HG02852 (cell line): ENCODE measurements at regions not wholly inside any gene's neighbourhood (a gene's known extent, or its start where the extent isn't known, plus 50 kb on each side); places are given as distances from the start of the nearest gene placed in this dataset.

ENCODE experiments used
- ATAC-seq: cut with Tn5 transposase; IDR thresholded peaks from one replicate; pipeline ENCODE4 v1.9.1; 2021; ENCODE audit warnings: mild to moderate bottlenecking, moderate library complexity; ENCODE audit not compliant: unreplicated experiment

DNA sequence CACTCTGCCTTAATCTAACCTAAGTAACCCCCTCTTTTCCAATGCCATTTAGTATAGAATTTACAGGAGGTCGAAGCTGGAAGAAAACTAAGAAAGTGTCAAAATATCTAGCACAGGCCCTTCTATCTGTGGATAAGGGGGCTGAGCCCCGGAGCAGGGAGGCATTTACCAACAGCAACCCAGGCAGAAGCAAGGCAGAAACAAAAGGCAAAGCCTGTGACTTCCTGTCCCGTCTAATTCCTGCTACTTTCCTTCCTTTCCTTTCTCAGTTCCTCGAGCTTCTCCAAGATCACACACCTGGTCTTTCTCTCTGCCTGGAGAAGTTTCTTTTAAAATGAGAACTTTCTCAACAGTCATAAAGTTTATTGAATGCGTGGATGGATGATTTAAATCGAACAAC is 146.0 kb downstream of the FOXA2 start:
- ATAC-seq, result no peak

DNA sequence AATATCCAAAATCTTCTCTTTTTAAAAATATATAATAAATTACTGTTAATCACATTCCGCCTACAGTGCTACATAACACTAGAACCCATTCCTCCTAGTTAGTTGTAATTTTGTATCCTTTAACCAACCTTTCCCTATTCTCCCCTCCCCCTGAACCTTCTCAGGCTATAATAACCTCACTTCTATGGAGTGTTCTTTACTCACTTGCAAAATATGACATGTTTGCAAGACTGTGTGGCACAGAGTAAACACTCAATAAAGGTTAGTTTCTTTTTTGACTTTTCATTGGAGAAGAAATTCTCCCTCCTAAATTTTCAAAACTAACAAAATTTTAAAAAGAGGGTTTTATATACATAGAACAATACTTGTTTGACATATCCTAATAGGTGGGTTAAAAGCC is 147.0 kb downstream of the FOXA2 start:
- ATAC-seq, result no peak

DNA sequence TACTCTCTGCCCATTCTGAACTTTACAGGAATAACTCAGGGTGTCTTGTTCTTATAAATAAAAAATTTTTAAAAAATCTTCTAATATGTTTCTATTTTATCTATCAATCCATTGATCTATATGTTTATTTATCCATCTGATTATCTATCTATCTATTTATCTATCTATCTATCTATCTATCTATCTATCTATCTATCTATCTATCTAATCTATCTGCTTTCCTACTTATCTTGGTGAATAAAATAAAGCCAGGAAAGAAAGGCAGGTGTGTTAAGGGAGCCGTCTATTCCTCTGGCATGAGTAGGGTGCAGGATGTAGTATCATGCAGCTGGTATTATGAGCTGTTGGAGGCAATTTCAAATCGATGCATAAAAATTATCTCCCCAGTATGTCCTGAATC is 153.0 kb downstream of the FOXA2 start:
- ATAC-seq, result no peak

DNA sequence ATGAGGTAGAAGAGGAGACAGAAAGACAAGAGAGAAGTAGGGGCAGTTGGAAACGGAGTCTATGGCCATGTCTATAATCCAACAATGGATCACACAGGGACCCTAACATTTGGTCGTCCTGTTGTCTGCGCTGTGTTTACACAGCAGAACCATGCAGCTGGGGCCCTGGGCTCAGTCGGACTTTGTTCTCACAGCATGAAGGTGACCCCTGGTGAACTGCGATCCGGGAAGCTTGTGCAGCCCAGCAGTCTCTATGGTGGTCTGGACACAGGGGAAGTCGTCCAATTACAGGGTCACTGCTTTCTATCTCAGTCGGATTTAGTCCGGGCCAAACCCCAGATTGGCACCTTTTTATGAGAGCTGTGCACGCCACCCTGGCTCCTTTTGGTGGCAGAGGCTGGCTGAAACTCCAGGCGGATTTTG is 153.6 kb downstream of the FOXA2 start:
- ATAC-seq, result no peak

DNA sequence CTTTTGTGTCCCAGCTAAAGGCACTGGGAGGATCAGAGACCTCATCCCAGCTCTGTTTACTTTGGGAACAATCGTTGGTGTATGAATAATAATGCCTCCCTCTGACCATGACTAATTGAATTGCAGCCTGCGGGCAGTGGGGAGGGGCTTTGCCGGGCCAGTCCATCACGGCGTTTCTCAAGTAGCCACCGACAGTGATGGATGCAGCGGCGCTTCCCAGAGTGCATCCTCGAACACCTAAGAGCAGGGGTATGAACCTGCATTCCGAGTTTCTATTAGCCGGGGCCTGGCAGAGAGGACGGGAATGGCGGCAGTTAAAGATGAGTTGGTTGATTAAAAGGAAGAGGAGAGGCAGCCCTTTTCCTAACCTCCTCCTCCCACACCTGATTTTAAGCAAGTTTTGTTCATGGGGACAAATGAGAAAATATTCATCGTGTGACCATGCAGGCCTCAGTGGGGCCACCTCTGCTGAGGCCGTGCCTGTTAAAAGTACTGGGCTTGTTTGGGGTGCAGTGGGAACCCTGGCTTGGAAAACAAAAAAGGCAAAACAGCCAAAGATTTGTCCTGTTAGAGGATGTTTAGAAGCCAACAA is 154.1 kb downstream of the FOXA2 start:
- no peak for ATAC-seq

DNA sequence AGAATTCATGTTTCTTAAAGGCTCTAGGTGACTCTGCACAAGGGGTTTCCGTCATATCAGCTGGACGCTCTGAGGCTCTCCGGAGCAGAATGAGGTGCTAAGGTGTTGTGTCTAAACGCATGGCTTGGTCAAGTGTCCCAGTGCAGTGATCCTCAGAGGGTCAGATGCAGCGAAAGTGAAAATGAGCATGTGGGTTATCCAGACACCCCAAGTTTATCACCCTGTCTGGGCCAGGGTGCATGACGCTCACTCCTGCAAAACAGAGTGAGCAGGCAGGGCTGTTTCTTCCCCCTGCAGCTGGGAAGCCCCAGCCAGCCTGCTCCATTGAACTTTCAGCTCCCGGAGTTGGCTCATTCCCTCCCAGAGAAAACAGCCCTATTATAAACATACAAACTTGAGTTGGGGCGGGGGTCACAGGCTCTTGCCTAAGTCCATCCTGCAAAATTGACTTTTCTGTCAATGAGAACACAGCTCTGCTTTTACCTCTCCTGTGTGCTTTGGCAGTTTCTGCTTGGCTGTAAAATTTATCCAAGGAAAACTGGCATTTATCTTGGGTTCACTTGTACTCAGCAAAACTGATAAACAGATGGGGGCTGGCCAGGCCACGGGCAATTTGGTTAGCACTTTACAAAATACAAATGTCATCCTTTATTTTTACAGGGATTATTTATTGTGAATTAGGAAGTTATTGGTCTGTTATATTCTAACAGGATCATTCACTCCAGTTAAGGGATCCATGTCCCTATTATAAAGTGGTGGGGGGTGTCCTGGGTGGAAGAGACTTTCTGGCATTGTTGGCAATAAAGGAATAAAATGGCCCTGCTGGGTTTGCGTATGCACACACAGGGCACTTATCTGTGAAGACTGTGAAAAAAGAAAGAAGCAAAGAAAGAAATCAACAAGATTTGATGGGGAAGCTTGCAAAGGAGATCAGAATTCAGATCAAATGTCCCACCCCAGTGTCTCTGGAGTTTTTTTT is 154.9 kb downstream of the FOXA2 start:
- ATAC-seq, result no peak

DNA sequence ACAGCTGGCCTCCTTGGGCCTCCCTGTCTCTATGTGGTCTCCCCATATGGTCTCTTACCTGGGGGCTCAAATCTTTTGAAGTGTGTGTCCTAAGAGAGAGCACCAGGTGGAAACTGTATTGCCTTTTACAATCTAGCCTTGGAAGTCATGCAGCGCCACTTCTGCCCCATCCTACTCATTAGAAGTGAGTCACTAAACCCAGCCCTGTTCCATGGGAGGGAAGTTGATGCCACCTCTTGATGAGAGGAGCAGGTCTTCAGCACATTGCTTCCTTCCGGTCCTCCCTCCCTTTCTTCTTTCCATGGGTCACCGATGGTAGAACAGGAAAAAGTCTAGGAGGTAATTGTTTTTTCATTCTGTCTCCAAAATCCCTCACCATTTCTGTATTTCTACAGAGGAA is 156.3 kb downstream of the FOXA2 start:
- no peak for ATAC-seq

DNA sequence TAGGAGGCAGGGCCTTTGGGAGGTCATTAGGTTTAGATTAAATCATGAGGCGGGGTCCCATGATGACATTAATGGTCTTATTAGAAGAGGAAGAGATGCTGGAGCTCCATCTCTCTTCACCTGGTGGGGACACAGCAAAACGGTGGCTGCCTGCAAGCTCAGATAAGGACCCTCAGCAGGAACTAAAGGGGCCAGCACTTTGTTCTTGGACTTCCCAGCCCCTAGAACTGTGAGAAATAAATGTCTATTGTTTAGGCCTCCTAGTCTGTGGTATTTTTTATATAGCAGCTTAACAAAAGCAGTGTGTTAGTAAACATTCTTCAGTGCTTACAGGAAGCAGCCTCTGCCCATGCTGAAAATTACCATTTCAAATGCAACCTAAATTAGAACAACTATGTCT is 157.6 kb downstream of the FOXA2 start:
- no peak for ATAC-seq

DNA sequence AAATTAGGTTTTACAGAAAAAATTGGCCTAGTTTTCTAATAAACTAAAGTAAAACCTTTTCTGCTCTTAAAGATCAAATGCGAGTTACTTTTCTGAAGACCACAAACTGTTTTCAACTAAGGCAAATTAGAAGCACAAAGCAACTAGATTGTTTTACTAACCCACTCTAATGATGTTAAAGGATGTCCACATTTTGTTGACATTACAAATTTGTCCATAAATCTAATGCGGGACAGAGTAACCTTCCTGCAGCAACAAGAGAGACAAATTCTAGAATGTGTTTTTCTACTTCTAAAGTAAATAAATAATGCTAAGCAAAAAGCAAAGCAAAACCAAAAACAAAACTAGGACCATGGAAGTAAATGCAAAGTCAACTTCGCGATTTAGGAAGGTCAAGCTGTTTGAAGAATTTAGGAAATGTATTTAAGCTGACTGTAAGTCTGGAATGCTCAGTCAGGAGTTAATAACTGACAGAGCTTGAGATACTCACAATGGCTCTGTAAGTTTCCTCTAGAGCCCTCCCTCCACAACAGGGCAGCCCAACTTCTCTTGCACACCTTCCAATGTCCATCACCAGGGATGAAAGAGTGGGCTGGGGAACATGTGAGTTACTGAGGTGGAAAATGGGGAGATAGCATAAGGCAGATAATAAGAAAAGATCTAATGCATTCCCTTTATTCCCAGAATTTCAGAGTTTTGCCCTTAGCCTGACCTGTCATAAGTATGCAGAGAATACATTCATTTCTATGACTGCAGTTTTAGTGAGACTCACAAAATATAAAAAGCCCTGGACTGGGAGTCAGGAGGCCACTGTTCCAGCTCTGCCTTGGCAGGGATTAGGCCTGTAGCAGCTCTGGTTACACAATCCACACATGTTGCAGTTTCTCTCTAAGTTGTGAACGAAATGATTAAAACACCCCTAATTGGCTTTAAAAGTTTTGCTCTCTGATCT is 158.8 kb downstream of the FOXA2 start:
- ATAC-seq, result no peak

DNA sequence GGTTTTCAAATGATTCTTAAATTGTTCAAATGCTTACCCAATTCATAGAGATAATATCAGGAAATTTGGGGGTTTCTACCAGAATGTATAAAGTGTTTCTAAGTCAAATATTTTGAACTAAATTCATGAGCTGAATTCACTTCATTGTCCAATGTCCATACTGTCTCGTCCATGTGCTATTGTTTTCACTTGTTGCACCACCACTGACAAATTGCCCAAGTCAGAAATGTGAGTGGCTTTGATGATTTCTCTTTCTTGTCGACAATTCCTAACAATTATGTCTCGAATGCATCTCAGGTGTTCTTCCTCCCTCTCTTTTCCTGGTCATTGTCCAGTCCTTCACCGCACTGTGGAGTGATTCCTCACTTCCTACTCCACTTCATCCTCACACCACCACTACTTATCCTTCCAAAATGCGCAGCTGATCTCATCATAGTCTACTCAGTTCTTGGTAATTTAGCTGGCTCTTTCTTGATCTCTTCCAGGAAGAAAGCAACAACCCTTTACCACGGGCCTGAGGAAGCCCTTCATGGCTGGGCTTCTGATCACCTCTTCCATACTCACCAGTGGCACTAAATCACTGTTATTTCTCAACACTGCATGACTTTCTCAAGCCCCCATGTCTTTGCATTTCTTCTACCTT is 161.1 kb downstream of the FOXA2 start:
- ATAC-seq, result no peak

DNA sequence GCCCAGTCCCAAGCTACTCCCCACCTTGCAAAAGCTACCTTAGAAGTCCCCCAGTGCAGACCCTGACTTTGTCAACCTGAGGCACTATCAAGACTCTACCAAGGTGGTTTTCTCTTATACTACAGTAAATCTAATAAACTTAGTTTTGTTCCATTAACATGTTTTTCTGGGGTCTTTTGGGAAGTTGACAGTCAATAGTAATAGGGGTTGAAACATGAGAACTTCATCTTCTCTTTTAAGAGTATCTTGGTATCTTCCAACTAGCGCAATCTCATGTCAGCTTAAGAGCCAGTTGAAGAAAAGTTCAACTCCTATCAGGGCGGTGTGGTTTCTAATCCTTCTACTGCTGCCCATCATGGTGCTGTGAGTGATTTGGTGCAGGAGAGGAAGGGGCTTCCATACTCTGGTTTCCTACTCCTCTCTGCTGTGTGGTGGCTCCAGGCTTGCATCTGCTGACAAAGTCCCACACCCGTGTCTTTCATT is 164.2 kb downstream of the FOXA2 start:
- no peak for ATAC-seq

DNA sequence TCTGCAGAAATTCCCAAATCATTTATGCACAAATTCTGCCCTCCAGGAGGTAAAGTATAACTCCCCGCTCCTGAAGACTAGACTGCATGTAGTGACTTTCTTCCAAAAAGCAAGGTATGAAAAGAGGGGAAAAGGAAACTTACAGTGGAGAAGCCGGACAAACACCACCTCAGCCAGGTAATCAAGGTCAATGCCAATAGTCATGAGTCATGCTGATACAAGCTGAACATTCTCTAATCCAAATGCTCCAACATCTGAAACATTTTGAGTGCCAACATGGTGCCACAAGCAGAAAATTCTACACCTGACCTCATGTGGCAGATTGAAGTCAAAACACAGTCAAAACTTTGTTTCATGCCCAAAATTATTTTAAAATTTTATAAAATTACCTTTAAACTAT is 165.6 kb downstream of the FOXA2 start:
- no peak for ATAC-seq

DNA sequence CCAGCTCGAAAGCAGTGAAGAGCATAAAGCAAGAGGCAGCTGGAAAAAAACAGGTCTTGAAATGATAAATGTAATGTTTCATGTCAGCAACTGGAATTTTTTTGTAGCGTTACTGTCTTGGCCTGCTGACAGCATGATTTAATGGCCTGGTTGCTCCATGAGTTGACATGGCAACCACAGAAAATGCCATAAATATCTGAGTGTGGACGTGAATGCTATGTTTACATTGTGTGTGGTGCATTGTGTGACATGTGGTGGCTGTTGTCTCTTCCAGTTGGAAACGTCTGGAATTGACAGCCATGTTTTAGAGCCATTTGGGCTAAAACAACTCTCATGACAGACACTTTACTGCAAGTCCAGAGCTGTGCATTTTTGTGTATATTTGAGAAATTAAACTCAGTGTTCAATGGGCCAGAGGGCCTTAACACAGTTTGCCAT is 170.0 kb downstream of the FOXA2 start:
- no peak for ATAC-seq

DNA sequence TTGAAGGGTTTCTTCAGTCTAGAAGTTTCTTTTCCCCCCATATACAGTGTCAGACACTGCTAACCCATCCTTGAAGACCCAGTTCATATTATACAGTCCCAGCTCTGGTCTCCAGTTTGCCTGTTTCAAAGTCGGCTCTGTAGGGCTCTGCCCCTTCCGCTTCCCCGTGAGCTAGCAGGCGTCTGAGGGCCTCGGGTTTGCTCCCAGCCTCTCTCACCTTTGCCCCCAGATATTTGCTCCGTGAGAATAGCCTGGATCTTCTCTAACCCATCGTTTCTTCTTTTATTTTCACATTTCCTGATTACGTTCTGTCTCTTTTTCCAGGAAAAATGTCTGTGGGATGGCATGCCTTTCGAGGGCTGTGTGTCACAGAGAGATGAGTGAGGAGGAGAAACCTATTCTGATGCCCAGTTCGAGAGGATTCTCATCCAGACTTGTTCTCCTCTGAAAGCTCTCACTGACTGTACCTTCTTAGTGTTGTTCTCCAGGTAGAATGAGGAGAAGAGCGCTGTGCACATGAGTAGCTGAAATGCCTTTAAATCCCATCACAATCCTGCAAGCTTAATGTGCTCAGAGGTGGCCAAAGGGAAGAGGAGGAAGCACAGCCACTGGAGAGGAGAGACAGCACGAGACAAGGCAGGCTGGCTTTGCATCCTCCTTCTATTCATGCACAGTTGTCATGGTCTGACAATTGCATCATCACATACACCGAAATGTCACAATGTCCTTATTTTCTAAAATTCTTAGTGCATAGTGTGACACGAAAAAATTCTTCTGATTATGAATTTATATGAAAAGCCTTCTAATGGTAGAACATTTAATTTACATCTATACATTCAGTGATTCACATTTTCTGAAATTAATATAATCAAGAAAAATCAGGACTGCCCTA is 171.1 kb downstream of the FOXA2 start:
- no peak for ATAC-seq

DNA sequence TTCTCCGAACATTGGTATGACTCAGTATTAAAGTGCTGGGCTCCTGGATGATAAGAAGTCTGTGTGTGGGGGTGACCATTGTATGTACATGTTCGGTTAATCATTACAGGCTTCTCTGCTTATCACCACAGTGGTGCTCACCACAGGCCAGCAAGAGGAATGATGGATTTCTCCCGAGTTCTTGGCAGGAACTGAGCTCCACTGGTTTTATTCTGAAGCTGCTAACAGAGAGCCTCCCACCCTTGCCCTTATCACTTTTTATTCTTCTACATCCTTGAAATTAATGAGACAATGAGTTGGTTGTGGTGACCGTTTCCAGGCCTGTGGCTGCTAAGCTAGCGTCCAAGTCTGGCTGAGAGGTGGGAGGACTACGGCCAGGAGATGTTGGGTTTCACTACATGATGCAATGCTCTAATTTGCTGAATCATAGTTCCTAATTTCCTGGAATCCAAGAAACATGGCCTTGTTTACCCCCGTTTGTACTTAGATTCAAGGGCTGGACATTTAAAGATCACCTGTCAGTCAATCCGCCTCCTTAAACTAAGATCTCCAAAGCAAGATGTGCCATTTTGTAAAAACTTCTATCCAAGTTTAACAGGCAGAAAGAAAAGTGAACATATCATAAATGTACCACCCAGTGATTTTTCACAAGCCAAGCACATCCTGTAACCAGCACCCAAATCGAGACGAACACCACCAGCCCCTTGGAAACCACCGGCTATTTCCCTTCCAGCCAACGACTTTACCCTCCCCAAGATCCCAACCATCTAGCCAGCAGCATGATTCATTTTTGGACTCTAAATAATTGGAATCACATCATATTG is 172.5 kb downstream of the FOXA2 start:
- no peak for ATAC-seq

DNA sequence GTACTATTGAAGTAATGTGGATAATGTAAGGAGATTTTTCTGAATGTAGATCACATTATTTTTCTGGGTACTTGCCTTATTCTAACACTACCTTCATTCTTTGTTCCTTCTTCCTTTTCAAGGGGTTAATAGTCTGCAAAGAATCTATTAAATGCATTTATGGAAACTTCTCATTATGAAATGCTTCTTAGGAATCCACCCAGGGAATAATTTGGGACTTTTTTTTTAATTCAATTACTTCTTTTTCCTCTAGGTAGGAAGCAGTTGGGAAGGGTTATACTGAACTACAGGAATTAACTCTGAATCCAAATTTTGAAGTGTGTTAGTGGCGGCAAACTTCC is 173.1 kb downstream of the FOXA2 start:
- ATAC-seq, result no peak

DNA sequence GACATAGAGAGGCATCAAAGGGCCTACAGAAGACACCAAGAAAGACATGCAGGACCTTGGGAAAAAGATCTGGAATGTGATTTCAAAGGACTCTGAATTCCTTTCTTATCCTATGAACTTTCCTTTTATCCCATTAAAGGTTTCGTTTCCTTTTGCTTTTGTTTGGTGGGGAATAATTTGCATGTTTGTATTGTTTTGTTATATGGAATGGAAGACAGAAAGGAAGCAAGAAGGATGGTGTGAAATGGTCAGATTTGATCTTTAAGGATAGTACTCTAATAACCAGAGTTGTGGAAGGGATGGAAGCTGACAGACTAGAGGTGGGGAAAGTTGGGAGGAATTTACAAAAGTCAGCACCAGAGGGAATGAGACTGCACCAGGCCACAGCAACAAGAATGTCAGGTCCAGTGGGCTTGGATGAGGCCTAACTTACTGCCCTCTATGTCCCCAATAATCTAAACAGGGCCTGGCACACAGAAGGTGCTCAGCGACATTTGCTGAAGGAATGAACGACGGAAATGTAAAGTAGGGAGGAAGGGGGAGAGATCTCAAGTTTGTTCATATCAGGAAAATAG is 173.7 kb downstream of the FOXA2 start:
- no peak for ATAC-seq
